ENCODE measurements at regions not wholly inside any gene's neighbourhood (a gene's known extent, or its start where the extent isn't known, plus 50 kb on each side); places are given as distances from the start of the nearest gene placed in this dataset.
A peak's percentile ranks its signal among the peaks of the same experiment; 100 is the strongest.

DNA sequence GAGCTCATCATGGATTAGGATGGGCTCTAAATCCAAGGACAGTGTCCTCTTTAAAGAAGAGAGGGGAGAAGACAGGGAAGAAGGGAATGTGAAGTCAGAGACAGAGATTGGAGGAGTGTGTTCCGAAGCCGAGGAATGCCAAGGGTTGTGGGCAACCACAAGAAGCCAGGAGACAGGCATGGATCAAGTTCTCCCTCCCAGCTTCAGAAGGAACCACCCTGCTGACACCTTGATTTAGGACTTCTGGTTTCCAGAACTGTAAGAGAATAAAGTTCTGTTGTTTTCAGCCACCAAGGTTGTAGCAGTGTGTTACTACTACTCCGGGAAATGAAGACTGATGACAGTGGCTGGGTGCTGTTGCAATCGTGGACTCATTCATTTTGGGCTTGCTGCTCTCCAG is 120.1 kb downstream of the RPS12 start:
- no peak for DNase-seq (ENCODE audit: low read depth in 4 of 4, low spot score in 3 of 4)

DNA sequence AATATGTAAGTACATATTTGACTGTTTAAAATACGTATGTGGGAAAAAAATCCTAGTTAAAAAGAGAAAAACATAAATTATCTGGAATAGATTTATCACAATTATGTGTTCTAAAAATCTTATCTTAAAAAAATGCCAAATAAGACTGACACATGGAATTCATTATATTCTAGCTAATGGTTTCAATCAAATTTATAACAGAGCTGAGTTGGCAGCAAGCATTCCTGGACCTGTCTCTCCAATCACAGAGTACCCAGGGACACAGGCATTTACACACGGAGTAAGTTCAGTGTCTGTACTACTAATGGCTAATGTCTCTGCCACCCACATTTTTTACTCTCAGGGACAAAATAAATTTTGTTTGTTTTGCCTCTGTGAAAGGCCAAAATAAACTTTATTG is 122.3 kb downstream of the RPS12 start:
- DNase-seq (ENCODE audit: low read depth in 4 of 4, low spot score in 3 of 4), result no peak

DNA sequence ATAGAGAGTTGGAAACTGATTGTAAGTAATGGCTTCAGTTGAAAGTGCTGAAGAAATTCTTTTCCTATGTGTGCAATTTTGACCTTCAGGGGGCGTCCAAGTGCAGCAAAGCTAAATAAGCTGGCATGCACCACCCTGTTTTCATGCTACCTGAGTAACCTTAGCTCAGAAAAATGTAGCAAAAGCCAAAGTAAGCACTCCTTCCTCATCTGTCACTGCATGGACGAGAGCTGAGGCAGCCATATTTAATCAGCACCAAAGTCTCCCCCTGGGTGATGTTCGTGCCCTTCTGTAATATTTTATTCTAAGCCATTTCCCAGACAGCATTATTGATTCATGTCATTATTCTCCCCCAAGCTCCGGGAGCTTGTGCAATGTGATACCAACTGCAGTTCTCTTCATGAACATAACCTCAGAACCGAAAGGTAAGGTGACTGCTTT is 123.1 kb downstream of the RPS12 start:
- peak in 3 of 4 donors; percentile 47 to 63 (median 59) for DNase-seq (ENCODE audit: low read depth in 4 of 4, low spot score in 3 of 4)

DNA sequence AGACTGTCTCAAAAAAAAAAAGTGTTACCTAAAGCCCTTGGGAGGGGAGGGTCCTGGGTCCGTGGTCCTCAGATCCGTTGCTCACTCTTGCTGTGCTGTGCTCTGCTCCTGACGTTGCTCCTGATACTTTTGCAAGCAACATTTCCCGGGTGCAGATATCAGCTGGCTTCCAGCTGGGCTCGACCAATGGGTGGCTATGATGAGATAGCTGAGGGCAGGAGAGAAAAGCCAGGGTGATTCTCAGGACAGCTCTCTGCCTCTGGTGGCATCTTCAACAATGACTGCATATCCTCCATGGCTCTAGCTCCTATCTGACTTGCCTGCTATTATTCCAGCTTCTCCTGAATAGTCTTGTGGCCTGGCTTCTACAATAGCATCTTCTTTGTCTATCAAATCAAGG is 134.5 kb downstream of the RPS12 start:
- DNase-seq (ENCODE audit: low read depth in 4 of 4, low spot score in 3 of 4), result no peak

DNA sequence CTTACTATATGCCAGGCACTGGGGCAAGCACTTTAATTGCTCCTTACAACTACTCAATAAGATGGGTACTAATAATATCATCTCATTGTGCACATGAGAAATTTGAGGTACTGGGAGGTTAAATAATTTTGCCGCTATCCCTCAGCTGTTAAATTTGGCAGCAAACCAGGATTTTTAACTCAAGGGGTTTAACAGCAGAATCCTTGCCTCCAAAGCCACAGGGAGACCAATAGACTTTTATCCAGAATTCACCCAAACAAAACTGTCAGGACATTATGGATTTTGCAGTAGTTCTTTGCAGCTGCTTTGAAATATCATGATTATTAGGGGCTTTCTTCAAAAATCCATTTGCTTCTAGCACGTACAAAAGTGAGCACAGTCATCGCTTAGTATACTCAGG is 136.2 kb downstream of the RPS12 start:
- no peak for DNase-seq (ENCODE audit: low read depth in 4 of 4, low spot score in 3 of 4)

DNA sequence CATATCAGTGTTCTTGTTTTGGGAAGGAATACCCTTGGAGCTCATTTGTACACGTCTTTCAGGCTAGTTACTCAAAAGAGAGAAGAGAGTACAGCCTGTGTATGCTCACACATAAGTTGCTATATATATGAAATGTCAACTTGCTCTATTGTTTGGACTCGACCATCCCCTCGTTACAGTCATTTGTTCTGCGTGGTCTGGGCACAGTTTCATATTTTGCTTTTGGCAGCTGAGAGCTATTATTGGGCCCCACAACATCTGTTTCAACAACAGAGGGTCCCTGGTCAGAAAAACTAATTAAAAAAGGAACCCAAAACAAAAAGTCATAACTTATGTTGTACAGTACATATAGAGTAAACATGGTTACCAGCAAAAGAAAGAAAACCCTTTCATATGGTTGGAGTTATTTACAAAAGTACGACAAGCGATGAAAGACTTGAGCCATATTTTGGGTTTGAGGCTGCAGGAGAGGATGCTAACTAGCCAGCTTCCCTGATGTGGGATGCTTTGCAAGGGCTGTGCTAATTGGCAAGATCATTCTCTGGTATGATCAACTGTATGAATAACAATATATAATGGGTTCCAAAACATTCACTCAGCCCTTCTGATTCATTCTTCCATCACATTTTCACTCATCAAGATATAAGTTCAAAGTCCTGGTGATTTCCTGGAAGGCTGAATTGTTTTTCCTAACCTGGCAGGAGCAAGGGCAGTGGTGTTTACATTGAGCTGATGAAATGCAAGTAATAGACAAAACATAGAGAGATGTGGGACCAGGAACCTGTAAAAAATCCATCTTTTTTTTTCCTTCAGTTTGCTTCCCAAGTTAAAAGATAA is 137.9 kb downstream of the RPS12 start:
- no peak for DNase-seq (ENCODE audit: low read depth in 4 of 4, low spot score in 3 of 4)

DNA sequence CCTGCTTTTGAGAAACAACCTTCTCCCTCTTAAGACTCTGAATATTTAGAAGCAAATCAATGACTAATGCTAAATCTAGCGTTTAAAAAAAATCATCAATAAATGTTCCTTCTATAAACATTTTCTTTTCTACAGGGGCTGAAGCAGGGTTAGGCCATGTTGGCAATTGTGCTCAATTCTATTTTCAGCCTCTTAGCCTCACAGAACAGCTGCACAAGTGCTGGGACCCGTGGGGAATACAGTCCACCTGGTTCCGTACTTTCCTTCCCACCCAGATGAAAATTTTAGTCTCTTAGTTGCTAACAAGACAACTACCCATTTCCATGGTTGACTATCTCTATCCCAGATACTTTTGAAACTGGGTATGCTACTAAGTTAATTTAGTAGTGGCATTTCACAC is 138.6 kb downstream of the RPS12 start:
- no peak for DNase-seq (ENCODE audit: low read depth in 4 of 4, low spot score in 3 of 4)

DNA sequence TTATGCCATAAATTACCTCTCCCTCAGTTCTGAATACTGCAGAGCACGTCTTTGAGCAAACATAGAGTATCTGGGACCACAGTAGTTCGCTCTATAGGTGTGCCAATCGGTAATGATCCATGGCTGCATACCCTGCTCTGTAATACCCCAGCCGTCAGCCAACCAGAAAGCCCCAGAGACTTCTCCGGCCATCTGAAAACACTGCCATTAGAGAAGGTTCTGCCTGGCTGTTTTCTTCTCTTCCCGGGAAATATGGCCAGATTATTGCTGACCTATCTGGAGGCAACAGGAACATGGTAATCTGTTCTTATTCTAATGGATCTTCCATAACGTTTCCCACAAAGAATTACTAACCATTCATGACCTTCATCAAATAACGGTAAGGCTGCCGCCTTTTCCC is 139.9 kb downstream of the RPS12 start:
- DNase-seq (ENCODE audit: low read depth in 4 of 4, low spot score in 3 of 4), result no peak

DNA sequence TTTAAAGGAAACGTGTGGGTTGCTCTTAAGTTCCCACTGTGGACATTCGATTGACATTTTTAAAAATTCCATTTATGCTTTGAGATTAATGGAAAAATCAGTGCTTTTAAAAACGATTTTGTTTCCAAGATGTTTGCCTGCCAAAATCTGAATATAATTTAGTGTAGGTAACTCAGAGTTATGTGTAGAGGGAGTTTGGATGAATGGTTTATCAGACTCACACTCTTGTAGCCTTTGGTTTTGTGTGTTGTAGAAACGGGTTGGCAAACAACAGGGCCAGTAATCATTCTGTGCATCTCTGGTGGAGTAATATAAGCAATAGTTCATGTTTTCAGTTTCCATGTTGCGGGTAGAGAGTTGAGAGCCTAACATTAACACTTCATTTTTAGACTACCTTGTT is 140.6 kb downstream of the RPS12 start:
- no peak for DNase-seq (ENCODE audit: low read depth in 4 of 4, low spot score in 3 of 4)

DNA sequence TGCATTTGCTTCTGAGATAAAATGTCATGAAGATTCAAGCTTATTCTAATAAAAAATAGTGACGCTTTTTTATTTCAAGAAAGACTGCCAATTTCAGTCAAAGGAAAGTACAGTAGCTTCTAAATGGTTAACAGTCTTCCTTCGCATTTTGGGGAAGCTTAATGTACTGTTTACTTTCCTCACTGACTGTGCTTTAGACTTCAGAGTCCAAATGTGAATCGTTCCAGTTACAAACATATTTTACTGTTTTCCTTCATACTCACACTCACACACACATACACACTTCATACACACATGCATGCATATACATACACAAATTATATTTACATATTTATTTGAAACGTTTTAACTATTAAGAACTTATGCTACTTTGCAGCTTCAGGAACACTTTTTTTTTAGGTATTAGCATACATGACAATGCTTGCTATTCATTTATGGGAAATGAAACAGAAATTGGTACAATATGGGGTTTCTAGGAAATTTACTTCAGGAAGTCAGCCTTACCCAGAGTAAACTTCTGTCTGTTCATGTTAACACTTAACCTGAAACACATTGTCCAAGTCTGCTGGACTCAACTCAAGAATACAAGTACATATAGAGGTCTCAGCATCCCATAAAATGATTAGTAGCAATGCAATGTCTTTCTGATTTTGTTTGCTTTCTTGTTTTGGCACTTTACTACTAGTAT is 145.4 kb downstream of the RPS12 start:
- DNase-seq (ENCODE audit: low read depth in 4 of 4, low spot score in 3 of 4), result no peak

DNA sequence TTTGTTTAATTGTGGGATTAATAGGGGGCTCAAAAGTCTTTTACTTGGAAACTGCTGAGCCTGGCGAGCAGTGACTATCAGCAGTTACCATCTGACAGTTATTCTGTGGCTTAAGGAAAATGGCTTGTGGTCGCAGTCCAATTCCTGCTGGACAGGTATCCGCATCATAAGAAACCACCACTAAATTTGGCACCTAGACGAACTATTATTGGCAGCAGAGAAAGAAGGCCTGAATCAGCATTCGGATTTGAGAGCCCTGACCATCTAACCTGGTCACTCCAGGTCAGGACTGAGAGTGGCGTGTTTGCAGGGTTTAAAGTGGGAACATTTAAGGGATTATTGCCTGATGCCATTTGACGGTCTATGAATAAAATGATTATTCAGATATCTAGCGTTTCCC is 146.4 kb downstream of the RPS12 start:
- no peak for DNase-seq (ENCODE audit: low read depth in 4 of 4, low spot score in 3 of 4)

DNA sequence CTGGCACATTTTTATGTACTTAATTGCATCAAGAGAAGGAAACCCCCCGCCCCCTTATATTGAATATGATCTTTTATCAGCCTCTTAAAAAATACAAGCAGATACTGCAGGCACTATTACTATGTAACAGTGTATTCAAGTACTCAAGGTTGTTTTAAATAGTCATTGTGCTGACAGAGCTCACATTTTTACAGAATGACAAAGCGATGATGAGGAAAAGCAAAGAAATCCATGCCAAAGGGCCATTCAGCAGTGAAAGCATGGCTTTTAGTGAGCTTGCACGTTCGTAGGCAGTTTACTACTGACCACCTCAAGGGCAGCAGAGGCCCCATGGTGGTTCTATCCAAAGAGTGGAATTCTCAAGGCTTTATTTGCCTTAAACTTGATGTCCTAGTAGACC is 146.8 kb downstream of the RPS12 start:
- DNase-seq (ENCODE audit: low read depth in 4 of 4, low spot score in 3 of 4), result no peak

DNA sequence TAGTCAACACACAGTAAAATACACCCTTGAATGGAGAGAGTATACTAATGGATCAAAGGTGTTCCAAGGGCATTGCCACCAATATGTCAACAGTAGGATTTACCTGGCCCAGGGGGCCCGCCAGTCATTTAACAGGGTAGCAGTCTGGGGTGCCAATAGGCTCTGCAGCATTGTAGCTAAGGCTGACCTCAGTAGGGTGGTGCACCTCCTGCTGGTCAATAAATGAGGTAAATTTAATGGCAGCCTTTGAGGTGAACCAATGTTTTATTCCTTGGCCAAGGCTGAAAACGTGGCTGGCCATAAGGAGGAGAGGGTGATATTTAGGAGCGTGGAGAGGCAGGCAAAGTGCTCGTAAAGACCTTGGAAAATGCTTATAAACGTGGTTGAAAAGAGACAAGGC is 147.2 kb downstream of the RPS12 start:
- no peak for DNase-seq (ENCODE audit: low read depth in 4 of 4, low spot score in 3 of 4)

DNA sequence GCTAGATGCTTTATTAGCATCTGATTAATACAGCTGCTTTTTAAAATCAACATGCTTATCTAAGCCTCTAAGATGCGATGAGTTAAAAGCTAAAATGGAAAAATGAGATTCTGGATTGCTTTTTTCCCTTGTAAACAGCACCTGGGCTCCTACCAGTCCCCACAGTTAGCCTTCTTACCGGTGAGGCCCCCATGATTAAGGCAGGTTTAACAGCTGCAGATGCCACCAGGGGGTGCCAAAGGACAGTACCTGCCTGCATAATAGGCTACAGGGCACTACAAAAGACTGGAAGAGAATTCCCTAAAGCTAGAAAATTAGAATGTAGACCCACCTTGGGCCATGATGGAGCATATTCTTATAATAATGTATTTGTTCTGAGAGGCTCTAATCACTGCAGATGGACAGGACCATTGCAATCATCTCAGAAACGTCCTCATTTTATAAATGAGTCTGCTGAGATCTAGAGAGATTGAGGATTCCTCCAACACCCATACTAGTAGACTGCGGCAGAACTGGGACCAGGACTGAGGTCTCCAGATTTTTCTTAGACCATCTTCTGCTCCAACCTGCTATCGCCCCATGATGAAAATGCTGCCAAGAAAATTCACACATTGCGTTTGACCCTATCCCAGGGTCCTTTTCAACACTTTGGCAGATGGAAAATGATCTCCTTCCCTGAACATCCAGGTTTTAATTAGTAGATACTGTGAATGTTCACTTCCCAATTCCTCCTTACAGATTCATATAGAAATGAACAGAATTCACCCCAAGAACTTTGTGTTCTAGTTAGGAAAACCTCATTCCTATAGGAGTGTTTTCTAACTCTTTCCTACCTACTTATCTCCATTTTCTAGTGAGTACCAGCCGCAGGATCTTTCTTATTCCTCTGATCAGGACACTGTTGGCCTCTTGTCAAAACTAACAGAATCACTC is 148.8 kb downstream of the RPS12 start:
- DNase-seq (ENCODE audit: low read depth in 4 of 4, low spot score in 3 of 4), result peak in 2 of 4 donors; percentile 36 to 48

DNA sequence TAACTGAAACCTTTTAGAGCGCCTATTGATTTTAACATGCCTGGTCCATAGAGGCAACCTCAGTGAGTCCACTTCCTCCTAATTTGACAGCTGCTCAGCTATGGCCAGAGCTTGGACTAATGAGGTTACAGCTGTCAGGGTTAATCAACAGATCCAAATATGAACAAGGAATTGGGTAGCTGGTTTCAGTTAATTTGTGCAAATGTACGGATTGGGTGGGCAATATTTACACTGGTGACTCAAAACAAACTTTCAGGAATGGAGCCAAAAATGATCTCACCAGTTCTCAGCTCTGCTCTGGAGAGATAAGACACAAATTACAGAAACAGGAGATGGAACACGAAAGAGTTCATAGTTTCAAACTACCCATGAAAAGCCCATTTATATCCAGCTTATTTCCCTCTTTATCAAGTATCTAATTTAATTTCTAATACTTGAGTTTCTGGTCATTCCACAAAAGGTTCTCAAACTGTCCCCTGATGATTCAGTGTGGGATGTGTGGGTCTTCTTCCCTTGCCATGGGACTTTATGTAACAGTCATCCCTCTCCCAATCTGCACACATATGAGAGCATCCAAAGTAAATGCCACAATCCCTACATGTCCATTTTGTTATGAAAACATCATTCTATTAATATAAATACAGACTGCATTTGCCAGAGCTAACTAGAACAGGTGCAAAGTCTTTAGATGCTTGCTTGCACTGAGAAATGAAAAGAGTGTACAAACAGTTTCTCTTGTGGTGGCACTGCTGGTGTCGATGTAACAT is 149.9 kb downstream of the RPS12 start:
- DNase-seq (ENCODE audit: low read depth in 4 of 4, low spot score in 3 of 4), result no peak

DNA sequence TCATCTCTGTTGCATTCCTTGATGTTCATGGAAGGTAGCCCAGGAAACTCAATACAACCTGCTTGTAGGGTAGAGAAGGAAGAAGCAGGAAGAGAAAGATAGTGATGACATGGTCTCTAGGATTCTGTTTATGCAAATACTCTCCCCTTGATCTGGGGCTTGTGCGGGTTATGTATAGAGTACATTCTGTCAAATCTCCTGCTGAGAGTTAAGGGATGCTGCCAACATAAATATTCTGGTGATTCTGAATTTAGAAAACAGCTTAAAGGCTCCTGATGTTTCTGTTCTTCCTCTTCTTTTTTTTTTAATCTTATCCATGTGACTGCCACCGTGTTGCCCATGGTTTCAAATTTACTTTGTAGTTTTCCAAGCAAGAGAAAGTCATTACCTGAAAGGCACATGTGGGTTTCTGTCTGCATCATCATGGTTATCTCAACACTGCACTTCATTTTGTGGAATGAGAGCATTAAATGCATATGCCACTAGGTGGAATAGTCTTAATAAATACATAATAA is 150.6 kb downstream of the RPS12 start:
- no peak for DNase-seq (ENCODE audit: low read depth in 4 of 4, low spot score in 3 of 4)

DNA sequence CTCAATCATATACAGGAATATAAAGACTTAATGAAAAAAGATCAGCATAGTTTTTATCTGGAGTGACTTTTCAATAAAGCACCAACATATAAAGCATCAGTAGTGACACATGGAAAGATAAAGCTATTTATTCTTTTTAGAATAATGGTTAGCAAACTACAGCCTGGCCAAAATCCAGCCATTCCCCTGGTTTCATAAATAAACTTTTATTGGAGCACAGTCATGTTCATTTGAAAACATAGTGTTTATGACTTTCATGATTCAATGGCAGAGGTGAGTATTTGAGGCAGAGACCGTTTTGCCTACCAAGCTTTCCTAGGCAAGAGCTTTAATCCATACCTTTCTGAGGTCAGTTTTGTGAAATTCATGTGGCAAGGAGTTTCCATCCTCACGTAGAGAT is 153.5 kb downstream of the RPS12 start:
- no peak for DNase-seq (ENCODE audit: low read depth in 4 of 4, low spot score in 3 of 4)

DNA sequence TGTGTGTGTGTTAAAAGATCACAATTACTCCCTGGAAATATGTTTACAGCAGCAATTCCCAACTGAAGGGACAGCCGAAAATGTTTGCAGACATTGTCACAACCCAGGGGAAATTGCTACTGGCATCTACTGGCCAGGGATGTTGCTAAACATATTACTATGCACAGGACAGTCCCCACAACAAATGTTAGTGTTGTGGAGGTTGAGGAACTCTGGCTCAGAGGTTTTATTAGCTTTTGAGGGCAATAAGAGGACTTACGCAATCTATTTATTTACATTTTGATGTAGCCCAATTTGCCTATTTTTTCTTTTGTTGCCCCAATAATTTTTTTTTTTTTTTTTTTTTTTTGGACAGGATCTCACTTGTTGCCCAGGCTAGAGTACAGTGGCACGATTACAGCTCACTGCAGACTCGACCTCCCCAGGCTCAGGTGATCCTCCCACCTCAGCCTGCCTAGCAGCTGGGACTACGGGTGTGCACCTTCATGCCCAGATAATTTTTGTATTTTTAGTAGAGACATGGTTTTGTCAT is 154.1 kb downstream of the RPS12 start:
- DNase-seq (ENCODE audit: low read depth in 4 of 4, low spot score in 3 of 4), result no peak

DNA sequence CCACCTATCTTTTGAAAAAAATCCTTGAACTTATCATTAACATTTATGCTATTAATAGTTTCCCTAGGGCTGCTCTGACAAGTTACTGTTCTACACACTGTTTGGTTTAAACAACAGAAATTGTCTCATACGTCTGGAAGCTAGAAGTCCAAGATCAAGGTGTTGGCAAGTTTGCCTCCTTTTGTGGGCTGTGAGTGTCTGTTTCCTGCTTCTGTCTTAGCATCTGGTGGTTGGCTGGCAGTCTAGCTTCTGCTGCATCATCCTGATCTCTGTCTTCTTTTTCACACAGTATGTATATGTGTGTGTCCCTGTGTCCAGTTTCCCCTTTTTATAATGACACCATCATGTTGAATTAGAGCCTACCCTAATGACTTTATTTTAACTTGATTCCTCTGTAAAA is 154.8 kb downstream of the RPS12 start:
- no peak for DNase-seq (ENCODE audit: low read depth in 4 of 4, low spot score in 3 of 4)

DNA sequence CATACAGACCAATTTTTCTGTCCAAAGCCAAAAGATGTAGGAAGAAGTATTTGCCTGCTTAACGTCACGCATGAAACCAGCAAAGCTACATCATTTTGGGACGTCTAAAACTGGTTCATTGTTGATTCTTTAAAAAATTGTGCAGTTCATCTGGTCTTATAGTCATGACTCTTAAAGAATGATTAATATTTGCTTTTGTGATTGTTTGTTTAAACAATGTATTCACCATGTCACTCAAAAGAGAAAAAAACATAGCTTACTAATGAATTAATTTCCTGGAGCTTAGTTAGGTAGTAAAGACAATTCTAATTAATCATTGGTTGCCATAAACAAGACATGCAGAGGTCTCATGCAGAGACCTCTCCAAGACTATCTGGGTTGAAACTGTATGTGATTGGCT is 157.3 kb downstream of the RPS12 start:
- DNase-seq (ENCODE audit: low read depth in 4 of 4, low spot score in 3 of 4), result no peak

Data from left renal pelvis (tissue), 4 donors.